Neutrophil (primary cell): ENCODE measurements at regions not wholly inside any gene's neighbourhood (a gene's known extent, or its start where the extent isn't known, plus 50 kb on each side); places are given as distances from the start of the nearest gene placed in this dataset.

Source experiments
- H3K27ac ChIP-seq: fragments of 200-600 bp; sonication (generic); 2 replicates; pipeline ENCODE4 v1.5.1; 2016; ENCODE audit warnings: mild to moderate bottlenecking, moderate library complexity
- H3K27me3 ChIP-seq: fragments of 200-600 bp; sonication (generic); 2 replicates; pipeline ENCODE4 v1.6.0; 2016; ENCODE audit warnings: mild to moderate bottlenecking
- H3K36me3 ChIP-seq: fragments of 200-600 bp; sonication (generic); 2 replicates; pipeline ENCODE4 v1.5.1; 2017
- H3K4me1 ChIP-seq, 2 experiments: fragments of 200-600 bp in 1 of 2; sonication (generic) in 1 of 2; 1 replicate in 1 of 2; 2 replicates in 1 of 2; pipeline versions ENCODE4 v1.5.1 to v1.6.1; 2013 to 2016; ENCODE audit warnings: low read depth in 1 of 2, low read length in 1 of 2, mild to moderate bottlenecking in 1 of 2, moderate library complexity in 1 of 2; ENCODE audit not compliant: control insufficient read depth in 1 of 2, insufficient read depth in 1 of 2
- H3K4me3 ChIP-seq, 2 experiments: fragments of 200-600 bp in 1 of 2; sonication (generic) in 1 of 2; 1 replicate in 1 of 2; 2 replicates in 1 of 2; pipeline ENCODE4 v1.5.1; 2013 to 2016; ENCODE audit warnings: low read depth in 1 of 2, low read length in 1 of 2, mild to moderate bottlenecking in 1 of 2, moderate library complexity in 1 of 2
- H3K9me3 ChIP-seq: fragments of 200-600 bp; sonication (generic); 2 replicates; pipeline ENCODE4 v1.5.1; 2016
- TF ChIP-seq, protein P1 (sequence below): fragments of 200-600 bp; sonication (generic); IDR thresholded peaks from 2 replicates; pipeline ENCODE4 v1.5.1; 2016; ENCODE audit warnings: antibody characterized with exemption

DNA sequence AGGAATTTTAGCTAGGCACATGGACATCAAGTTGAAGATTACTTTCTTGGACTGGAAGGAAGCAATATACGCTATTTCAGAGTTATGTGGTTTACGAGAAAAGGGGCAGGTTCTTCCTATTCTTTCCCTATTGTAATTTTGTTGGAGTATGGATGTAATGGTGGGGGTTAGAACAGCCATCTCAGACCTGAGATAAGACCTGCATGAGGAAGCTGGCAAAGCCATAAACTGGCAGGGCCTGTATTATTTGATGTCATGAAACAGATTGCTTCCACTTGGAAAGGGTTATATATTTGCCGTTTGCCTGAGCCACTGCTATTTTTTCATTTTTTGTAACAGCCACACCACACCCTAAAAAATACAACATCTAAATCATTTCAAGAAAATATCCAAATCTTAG is 220.5 kb upstream of the MAGI2 start:
- H3K27me3 ChIP-seq = no peaks in the 10 kb centered on the region
- no peaks in the 10 kb centered on the region for H3K9me3 ChIP-seq
- H3K4me1 ChIP-seq = no peaks in the 10 kb centered on the region
- TF ChIP-seq, protein P1, sequence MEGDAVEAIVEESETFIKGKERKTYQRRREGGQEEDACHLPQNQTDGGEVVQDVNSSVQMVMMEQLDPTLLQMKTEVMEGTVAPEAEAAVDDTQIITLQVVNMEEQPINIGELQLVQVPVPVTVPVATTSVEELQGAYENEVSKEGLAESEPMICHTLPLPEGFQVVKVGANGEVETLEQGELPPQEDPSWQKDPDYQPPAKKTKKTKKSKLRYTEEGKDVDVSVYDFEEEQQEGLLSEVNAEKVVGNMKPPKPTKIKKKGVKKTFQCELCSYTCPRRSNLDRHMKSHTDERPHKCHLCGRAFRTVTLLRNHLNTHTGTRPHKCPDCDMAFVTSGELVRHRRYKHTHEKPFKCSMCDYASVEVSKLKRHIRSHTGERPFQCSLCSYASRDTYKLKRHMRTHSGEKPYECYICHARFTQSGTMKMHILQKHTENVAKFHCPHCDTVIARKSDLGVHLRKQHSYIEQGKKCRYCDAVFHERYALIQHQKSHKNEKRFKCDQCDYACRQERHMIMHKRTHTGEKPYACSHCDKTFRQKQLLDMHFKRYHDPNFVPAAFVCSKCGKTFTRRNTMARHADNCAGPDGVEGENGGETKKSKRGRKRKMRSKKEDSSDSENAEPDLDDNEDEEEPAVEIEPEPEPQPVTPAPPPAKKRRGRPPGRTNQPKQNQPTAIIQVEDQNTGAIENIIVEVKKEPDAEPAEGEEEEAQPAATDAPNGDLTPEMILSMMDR = no peak
- H3K36me3 ChIP-seq = no peaks in the 10 kb centered on the region
- no peak overlapping the region for H3K4me3 ChIP-seq
- no peak overlapping the region for H3K27ac ChIP-seq

DNA sequence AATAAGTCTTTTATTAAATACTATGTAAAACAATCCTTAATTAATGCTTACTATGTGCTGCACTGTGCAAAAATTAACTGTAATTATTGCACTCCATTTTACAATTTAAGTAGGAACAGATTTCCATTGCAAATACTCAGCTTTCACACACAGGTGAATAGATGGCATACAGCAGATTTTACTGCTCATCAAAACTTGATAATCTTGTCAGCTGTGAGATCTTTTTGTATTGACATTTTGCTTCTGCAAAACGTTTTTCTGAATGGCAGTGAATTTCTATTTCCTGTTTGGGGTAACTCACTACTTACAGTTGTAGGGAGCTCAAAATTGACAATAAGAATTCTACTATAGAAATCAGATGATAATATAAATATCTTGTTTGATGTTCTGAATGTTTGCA is 220.0 kb upstream of the MAGI2 start:
- no peak overlapping the region for H3K4me3 ChIP-seq

DNA sequence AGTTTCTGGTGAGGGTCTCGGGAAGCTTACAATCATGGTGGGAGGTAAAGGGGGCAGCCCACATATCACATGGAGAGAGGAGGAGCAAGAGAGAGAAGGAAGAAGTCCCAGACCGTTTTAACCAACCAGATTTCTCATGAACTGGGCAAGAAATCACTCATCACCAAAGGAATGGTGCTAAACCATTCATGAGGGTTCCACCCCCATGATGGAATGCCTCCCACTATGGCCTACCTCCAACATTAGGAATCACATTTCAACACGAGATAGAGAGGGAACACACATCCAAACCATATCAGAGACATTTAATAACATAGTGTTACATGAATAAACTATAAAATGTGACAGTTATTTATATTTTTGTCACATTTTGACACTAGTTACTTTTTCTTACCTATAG is 214.8 kb upstream of the MAGI2 start:
- TF ChIP-seq, protein P1 = no peak
- no peak overlapping the region for H3K4me3 ChIP-seq
- no peaks in the 10 kb centered on the region for H3K36me3 ChIP-seq
- H3K27me3 ChIP-seq = no peaks in the 10 kb centered on the region
- no peak overlapping the region for H3K27ac ChIP-seq
- H3K9me3 ChIP-seq = no peaks in the 10 kb centered on the region
- no peaks in the 10 kb centered on the region for H3K4me1 ChIP-seq

More for the DNA sequence above, 220.0 kb upstream of the MAGI2 start:
- H3K27ac ChIP-seq = no peak overlapping the region
- H3K9me3 ChIP-seq = no peaks in the 10 kb centered on the region
- no peaks in the 10 kb centered on the region for H3K4me1 ChIP-seq
- TF ChIP-seq, protein P1 = no peak
- no peaks in the 10 kb centered on the region for H3K36me3 ChIP-seq
- no peaks in the 10 kb centered on the region for H3K27me3 ChIP-seq

DNA sequence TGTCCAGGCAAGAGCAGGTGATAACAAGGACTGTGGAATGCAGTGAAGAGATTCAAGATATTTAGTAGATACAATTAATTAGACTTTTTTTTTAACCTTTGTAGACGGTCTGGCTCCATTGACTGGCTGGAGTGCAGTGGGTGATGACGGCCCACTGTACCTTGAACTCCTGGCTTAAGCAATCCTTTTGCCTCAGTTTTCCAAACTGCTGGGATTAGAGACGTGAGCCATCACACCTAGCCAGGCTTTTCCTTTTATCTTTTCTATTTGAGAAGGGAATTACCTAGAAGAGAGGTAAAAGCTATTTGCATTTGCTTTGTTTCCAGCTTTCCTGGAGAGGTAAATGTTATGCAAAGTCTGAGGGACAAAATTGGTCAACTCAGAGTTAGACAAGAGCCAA is 213.0 kb upstream of the MAGI2 start:
- no peaks in the 10 kb centered on the region for H3K9me3 ChIP-seq
- TF ChIP-seq, protein P1 = no peak
- no peak overlapping the region for H3K27ac ChIP-seq
- no peaks in the 10 kb centered on the region for H3K27me3 ChIP-seq
- no peak overlapping the region for H3K4me3 ChIP-seq
- H3K4me1 ChIP-seq = no peaks in the 10 kb centered on the region
- H3K36me3 ChIP-seq = no peaks in the 10 kb centered on the region

DNA sequence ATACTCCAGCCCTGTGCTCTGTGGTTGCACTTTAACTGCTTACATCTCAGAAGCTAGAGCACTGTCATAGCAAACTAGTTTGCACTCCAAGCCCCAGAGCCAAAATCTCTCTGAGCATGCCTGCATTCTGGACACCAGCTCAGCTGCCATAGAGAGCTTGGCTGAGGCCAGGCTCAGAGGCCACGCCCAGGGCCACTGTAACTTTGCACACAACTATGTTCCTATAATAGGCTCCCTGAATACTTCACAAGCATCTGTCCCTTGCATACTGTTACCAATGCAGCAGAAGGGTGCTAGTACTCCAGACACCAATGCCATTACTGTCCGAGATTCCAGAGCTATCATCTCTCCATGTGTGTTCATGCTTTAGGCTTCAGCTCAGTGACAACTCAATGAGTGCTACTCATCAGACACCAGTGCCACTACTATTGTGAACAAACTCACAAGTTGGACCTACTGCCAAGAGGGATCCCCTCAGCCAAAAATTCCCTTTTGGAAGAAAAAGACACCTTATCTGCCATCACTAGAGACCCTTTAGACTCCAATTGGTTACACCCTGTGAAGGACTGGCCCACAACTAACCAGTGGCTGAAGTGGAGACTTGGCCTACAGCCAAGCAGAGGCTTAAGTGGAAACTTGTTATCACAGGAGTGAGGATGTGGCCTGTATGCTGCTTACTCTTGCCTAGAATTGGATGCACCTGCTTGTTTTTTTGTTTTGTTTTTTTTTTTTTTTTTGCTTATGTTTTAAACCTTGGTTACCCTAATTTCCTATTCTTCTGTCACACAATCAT is 211.6 kb upstream of the MAGI2 start:
- TF ChIP-seq, protein P1 = no peak
- no peak overlapping the region for H3K4me3 ChIP-seq
- H3K27me3 ChIP-seq = no peaks in the 10 kb centered on the region
- no peaks in the 10 kb centered on the region for H3K9me3 ChIP-seq
- H3K36me3 ChIP-seq = no peaks in the 10 kb centered on the region
- no peak overlapping the region for H3K27ac ChIP-seq
- H3K4me1 ChIP-seq = no peaks in the 10 kb centered on the region
